NB4 (cell line): ENCODE measurements at regions not wholly inside any gene's neighbourhood (a gene's known extent, or its start where the extent isn't known, plus 50 kb on each side); places are given as distances from the start of the nearest gene placed in this dataset.
"Not testable (repeated sequence)": the region's sequence is repeated elsewhere in the genome, so short reads cannot be mapped to it uniquely, and the experiment has no call there.

Source experiments
- DNase-seq: peaks from one replicate; pipeline ENCODE4 v3.0.0; 2010; ENCODE audit warnings: low read depth
- H3K4me3 ChIP-seq: one replicate; pipeline ENCODE4 v1.5.1; 2011; ENCODE audit warnings: mild to moderate bottlenecking, low read depth, low read length, moderate library complexity
- MYC ChIP-seq: IDR thresholded peaks from 2 replicates; pipeline ENCODE4 v1.6.1; 2011; ENCODE audit warnings: low read depth, low read length
- POLR2A ChIP-seq: IDR thresholded peaks from 2 replicates; pipeline ENCODE4 v1.6.1; 2011; ENCODE audit warnings: mild to moderate bottlenecking; ENCODE audit not compliant: insufficient read length; ENCODE audit errors: extremely low read depth
- TF ChIP-seq, protein P1 (sequence below): IDR thresholded peaks from one replicate; pipeline ENCODE4 v1.5.1; 2012; ENCODE audit warnings: low read depth, low read length
- TF ChIP-seq, protein P2 (sequence below): IDR thresholded peaks from 2 replicates; pipeline ENCODE4 v1.6.1; 2011; ENCODE audit warnings: low read depth, low read length

DNA sequence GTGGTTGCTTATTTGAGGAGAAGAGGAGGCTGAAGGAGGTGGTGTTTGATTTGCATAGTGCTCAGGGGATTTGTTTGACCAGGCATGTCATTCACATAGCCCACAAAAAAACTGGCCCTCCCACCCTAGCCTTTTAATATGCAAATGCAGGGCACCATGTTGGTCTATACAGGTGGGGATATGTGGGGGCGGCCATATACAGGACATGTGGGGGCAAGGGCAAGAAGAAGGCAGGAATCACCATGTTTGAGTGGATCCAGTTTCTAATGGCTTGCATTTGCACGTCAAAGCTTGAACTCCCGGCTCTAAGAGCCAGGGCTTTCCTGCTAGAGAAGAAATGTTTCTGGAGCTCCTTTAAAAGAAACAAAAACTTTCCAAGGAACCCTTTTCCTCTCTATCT is 541.0 kb downstream of the ZWINT start:
- TF ChIP-seq POLR2A (no peak), MYC (no peak)
- TF ChIP-seq, protein P1, sequence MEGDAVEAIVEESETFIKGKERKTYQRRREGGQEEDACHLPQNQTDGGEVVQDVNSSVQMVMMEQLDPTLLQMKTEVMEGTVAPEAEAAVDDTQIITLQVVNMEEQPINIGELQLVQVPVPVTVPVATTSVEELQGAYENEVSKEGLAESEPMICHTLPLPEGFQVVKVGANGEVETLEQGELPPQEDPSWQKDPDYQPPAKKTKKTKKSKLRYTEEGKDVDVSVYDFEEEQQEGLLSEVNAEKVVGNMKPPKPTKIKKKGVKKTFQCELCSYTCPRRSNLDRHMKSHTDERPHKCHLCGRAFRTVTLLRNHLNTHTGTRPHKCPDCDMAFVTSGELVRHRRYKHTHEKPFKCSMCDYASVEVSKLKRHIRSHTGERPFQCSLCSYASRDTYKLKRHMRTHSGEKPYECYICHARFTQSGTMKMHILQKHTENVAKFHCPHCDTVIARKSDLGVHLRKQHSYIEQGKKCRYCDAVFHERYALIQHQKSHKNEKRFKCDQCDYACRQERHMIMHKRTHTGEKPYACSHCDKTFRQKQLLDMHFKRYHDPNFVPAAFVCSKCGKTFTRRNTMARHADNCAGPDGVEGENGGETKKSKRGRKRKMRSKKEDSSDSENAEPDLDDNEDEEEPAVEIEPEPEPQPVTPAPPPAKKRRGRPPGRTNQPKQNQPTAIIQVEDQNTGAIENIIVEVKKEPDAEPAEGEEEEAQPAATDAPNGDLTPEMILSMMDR: no peak
- TF ChIP-seq, protein P2, sequence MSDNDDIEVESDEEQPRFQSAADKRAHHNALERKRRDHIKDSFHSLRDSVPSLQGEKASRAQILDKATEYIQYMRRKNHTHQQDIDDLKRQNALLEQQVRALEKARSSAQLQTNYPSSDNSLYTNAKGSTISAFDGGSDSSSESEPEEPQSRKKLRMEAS: no peak
- no peak overlapping the region for H3K4me3 ChIP-seq
- DNase-seq: no peak

DNA sequence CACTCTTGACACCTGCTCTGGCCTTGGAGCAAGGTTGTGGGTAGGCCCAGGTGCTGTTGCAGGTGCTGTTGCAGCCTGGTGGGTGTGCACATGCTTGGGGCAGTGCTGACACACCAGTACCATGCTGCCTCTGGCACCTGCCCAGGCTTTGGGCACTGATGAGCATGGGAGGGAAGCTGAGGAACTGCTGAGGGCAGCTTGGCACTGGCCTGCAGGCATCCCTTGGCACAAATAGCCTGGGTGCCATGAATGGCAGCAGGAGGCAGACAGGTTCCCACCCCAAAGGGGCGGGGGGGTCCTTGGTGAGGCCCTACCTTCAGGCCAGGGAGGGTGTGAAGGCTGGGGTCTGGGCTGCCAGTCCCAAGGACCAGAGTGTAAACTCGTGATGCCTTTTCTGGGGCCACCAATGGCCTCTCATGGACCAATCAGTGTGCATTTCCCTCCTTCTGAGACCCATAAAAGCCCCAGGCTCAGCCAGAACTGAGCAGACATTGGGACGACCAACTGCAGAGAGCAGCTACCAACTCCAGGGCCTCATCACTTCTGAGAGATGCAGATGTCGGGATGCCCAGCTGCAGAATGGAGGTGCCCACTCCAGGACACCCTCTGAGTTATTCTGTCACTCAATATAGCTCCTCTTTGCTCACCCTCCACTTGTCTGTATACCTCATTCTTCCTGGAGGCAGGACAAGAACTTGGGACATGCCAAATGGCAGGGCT is 547.4 kb downstream of the ZWINT start:
- TF ChIP-seq MYC: no peak
- no peak overlapping the region for H3K4me3 ChIP-seq
- no peak for DNase-seq

DNA sequence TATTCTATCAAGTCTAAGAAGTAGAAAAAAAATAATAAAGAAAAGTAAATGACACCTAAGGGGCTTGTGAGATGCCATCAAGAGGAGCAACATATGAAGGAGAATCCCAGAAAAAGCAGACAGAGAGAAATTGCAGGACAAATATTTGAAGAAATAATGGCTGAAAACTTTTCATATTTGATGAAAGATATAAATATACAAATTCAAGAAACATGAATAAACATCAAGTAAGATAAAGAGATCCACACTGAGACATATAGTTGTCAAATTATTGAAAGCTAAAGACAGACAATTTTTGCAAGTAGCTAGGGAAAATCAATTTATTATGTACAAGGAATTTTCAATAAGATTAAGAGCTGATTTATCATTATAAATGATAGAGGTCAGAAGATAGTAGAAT is 558.0 kb downstream of the ZWINT start:
- TF ChIP-seq POLR2A (no peak), MYC (no peak)
- TF ChIP-seq, protein P1: no peak
- TF ChIP-seq, protein P2: no peak
- no peak overlapping the region for H3K4me3 ChIP-seq
- DNase-seq: no peak

DNA sequence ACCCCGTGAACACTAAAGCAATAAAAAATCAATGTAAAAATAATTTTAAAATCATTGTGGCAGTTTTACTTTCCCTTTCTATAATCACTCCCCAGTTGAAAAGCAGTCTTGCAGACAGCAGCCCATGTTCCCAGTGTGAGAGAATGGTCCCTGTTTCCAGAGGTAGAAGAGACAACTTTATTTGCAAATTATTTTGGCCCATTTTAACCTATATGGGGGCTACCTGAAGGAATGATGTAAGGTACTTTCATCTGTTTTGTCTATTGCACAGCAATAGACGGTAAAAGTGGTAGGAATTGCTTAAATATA is 559.8 kb downstream of the ZWINT start:
- no peak for DNase-seq
- no peak for TF ChIP-seq MYC
- no peak for TF ChIP-seq POLR2A
- TF ChIP-seq, protein P1: no peak
- TF ChIP-seq, protein P2: no peak

DNA sequence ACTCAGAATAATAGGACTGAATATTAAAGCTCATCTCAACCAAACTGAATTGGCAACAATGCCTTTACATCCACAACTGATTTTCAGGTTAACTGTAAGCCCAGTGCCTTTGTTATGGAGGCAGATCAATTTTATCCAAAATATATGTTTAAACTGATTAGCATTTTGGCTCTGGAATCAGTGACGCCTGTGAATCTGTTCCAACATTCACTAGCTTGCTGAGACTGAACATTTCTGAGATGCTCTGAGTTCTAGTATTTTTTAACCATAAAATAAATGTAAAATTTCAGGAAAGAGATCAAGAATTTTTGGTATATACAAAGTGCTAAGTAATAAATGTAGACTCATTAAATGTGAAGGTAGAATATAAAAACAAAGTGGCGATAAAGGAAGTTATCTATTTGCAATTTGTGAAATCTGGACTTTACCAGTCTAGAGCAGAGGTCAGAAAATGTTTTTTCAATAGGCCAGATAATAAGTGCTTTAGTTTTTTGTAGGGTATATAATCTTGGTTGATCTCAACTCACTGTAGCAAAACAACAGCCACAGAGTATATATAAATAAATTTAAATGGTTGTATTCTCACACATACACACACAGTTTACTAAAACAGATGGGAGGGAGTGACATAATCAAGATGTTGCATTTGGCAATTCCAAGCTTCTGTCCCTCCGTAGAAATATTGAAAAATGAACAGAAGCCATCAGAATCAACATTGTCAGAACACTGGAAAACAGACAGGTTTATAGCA is 560.3 kb downstream of the ZWINT start:
- TF ChIP-seq MYC: no peak
- TF ChIP-seq, protein P1: no peak
- no peak for TF ChIP-seq POLR2A
- TF ChIP-seq, protein P2: no peak
- no peak for DNase-seq
- H3K4me3 ChIP-seq: no peak overlapping the region

More for the DNA sequence above, 559.8 kb downstream of the ZWINT start:
- no peak overlapping the region for H3K4me3 ChIP-seq

DNA sequence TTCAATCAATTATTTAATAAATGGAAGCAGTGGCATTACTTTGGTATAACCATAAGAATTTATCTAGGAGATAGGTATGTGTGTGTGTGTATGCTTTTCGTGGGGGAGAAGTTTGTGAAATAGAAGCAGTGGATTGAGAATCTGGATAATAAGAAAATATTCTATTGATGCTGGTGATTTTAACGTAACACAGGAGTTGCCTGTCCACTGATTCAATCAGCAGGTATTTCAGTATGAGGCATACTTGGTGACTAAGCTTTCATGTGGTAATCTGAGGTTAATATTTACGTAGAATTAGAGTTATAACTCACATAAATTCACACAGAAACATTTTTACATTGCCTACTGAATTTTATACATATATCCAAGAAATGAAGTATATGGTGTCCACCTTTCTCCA is 568.0 kb downstream of the ZWINT start:
- no peak for DNase-seq
- TF ChIP-seq MYC: no peak
- TF ChIP-seq, protein P2: no peak
- H3K4me3 ChIP-seq: no peak overlapping the region

DNA sequence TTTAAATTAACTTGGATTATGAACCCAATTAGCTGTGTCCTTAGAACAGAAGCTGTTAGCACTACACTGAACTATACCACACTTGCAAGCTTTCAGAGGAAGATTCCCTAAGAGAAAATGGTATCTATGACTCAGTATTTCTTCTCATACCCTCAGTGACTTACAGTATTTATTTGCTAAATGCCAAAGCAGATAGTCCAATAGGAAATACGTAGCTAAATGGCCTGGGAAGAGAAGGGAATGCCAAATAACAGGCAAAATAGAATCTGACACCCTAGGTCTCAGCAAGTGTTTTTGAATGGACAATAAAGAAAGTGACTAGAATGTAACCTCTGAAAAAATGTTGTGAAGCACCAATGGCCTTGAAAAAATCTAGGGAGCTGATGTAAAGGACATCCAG is 570.8 kb downstream of the ZWINT start:
- DNase-seq: not testable (repeated sequence)

More for the DNA sequence above, 570.8 kb downstream of the ZWINT start:
- not testable (repeated sequence) for H3K4me3 ChIP-seq
